SKM-1 treated with dmso at 0.1 percent for 144 hours (cell line): ENCODE measurements at regions not wholly inside any gene's neighbourhood (a gene's known extent, or its start where the extent isn't known, plus 50 kb on each side); places are given as distances from the start of the nearest gene placed in this dataset.
A peak's percentile ranks its signal among the peaks of the same experiment; 100 is the strongest.

Source experiments
- DNase-seq: peaks from one replicate; lab custom pipeline; 2025; ENCODE audit not compliant: unreplicated experiment; lab: John Stamatoyannopoulos, UW

DNA sequence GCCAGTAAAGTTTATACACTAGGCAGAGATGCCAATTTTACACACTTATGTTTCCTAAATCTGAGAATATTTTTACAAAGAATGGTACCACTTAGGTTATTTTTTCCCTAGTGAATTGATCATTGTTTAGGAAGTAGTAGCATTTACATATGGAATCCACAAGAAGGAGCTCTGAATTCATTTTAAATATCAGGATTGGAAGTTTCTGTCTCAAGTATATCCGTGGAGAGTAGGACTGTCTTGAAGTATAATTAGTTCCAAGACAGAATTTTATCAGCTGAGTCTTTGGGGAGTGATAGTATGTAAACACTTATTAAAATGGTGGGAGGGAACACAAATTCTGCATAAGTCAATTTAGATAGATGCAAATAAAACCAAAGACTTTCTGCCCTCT lies 82.3 kb upstream of the FAM98A start:
- DNase-seq: no peak

DNA sequence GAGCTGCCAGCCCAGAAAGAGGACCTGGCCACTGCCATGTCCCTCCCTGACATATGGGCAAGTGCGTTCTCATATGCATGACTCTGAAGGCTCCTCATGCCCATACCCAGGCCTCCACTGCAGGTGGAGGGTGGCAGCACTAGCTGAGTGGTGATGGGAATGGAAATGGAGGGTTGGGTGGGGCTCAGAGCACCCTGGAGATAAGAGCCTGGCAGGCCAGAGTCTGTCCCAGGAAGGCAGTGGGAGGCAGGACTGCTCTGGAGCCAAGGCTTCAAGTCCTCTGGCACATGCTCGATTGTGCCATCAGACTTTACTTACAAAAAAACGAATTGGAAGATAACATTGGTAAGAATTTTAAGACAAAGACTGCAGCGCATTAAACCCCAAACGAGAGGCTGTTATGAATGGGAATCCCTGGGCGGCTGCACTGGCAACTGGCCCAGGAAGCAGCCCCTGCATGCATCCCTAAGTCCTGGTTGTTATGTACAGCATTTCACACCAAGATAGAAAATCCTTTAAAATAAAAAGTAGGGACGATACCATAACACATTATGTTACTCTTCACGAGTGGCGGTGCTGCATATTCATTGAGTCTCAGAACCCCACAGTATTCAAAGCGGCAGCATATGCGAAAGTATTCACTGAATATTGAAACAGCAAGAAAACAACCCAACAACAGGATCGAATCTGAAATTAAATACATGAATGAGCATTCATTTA lies 81.7 kb upstream of the FAM98A start:
- DNase-seq: no peak

DNA sequence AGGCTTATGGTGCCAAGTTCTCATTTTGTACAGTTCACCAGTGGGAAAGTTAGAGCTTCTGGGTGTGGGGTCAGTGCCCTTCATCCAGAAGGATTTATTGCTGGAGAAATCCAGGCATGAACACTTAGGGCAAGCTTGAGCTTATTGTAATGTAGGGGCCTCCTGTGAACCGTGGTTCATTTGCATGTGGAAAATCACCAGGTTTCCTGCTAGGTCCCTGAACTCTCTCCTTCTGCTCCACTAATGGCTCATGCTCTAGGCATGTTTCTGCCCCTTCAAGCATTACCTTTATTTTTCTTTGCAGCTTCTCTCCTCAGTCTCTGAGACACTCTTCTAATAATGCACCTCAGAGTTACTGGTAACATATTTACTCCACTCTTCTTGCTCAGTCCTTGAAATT lies 79.3 kb upstream of the FAM98A start:
- DNase-seq: no peak

DNA sequence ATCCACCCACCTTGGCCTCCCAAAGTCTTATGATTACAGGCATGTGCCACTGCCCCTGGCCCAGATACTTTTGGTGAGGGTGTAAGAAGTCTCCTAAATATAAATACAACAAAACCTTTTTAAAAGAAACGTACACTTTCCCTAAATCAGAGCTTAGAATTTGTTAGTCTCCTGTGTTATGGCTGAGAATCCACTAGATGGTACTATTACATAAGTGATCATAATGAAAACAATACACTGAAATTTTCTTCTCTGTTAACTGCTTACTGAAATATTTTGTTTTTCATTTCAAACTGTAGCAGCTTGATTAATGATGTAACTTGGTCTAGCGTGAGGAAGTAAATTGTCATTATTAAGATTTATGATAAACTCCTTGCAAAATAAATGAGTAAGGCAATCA lies 74.8 kb upstream of the FAM98A start:
- peak; percentile 6 for DNase-seq

DNA sequence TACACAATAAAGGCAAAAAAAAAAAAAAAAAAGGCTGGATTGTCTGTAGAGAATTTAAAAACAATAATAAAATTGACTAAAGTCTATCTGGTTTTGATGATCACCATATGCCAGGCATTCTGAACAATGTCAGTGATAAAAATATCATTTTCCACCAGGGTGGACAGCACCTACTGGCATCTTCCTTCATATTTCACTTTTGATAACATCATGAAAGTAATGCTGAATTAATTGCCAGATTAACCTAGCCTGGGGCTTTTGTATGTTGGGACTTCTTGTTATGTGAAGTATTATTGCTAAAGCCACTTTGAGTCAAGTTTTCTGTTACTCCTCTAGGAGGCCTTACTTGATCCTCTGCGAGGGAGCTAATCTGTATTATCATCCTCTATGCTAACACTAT lies 73.8 kb upstream of the FAM98A start:
- no peak for DNase-seq

- DNase-seq: no peak
Measured at GRCh38 chr2:33672389-33672788, 73.3 kb upstream of the FAM98A start.

- DNase-seq: no peak
Measured at GRCh38 chr2:33671198-33671597, 72.1 kb upstream of the FAM98A start.

- DNase-seq: no peak
Measured at GRCh38 chr2:33670392-33670937, 71.4 kb upstream of the FAM98A start.

DNA sequence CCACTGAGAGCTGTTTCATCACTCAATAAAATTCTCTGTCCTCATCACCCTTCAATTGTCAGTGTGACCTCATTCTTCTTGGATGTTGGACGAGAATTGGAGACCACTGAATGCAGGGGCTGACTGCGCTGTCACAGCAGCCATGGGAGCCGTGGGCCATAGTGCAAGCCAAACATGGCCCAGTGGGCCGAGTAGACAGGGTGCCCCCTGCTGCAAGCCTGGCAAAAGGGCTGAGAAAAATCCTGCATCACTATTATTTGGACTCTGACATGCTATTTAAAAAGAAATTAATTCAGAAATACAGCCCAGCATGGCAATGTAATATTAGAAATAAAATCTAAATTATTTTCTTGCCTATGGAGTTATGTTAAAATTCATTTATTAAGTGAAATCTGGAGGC lies 67.8 kb upstream of the FAM98A start:
- DNase-seq: no peak

- no peak for DNase-seq
Measured at GRCh38 chr2:33665039-33665438, 65.9 kb upstream of the FAM98A start.

GRCh38 chr2:33660416-33661123 lies 61.5 kb upstream of the FAM98A start:
- no peak for DNase-seq

GRCh38 chr2:33655626-33656320 lies 56.7 kb upstream of the FAM98A start:
- no peak for DNase-seq

DNA sequence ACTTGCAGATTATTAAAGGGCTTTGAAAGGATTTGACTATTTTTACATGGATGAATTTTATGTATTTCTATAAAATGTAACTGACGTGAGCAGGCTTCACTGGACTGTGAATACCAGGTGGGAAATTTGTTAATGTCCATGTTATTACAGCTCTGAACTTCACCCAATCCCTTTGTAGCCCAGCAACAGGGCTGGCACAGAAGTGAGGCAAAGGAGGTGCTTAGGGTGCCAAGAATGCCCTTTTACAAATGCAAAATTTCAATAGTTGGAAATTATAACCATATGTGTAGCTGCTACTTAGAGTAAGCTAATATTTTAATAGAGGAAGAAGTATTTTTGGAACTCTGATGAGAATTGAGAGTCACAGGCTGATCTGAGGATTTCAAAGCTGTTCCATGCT lies 53.7 kb upstream of the FAM98A start:
- no peak for DNase-seq

DNA sequence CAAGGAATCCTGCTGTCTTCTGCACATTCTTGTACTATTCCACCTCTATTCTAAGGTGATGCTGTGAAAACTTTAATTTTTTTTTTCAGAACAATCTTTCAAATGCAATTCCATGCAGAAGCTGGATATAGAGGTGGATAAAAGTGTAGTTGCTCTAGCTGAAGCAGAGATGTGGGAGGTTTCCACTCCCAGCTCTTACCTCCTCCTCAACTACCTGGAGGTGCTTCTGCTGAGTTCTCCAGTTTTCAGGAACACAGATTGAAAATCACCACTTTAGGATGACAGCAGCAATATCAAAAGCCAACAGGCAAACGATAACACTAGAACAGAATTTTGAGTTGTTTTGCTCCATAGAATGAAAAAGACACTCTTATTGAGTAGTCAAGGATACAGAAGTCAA lies 51.1 kb upstream of the FAM98A start:
- DNase-seq: no peak
